ENCODE measurements at regions not wholly inside any gene's neighbourhood (a gene's known extent, or its start where the extent isn't known, plus 50 kb on each side); places are given as distances from the start of the nearest gene placed in this dataset.

GRCh38 chr6:27577922-27578321, 105.0 kb upstream of the ZNF184 start:
- Histone ChIP-seq H3K27me3 (no peaks in the 10 kb centered on the region), H3K4me3 (no peak overlapping the region), H3K9me3 (no peaks in the 10 kb centered on the region), H3K4me1 (no peaks in the 10 kb centered on the region), H3K27ac (no peak overlapping the region), H3K36me3 (no peaks in the 10 kb centered on the region)
- DNase-seq: no peak
- intact Hi-C loops (cut with DNase I; ENCODE audit: low total_unique reads): no loop called here
- TF ChIP-seq POLR2A (IDR thresholded peaks at IDR 0.05): no peak

GRCh38 chr6:27575594-27576361, 102.9 kb upstream of the ZNF184 start:
- intact Hi-C loops (cut with DNase I; ENCODE audit: low total_unique reads): no loop called here
- no peaks in the 10 kb centered on the region for H3K9me3 ChIP-seq
- no peak for DNase-seq
- H3K27me3 ChIP-seq: no peaks in the 10 kb centered on the region
- TF ChIP-seq CTCF (IDR thresholded peaks at IDR 0.05) (no peak), POLR2A (IDR thresholded peaks at IDR 0.05) (no peak)
- H3K36me3 ChIP-seq: no peaks in the 10 kb centered on the region
- H3K4me3 ChIP-seq: no peak overlapping the region
- no peaks in the 10 kb centered on the region for H3K4me1 ChIP-seq
- no peak overlapping the region for H3K27ac ChIP-seq

GRCh38 chr6:27568226-27568897, 95.5 kb upstream of the ZNF184 start:
- H3K4me1 ChIP-seq: no peaks in the 10 kb centered on the region
- H3K4me3 ChIP-seq: no peak overlapping the region
- no peak for DNase-seq
- intact Hi-C loops (cut with DNase I; ENCODE audit: low total_unique reads): no loop called here
- no peaks in the 10 kb centered on the region for H3K36me3 ChIP-seq
- H3K9me3 ChIP-seq: no peaks in the 10 kb centered on the region
- no peak overlapping the region for H3K27ac ChIP-seq
- no peak for TF ChIP-seq CTCF (IDR thresholded peaks at IDR 0.05)
- peaks cover 0 to 27% of the 10 kb centered on the region in 2 donors for H3K27me3 ChIP-seq

GRCh38 chr6:27565839-27566779, 93.2 kb upstream of the ZNF184 start:
- H3K9me3 ChIP-seq: no peaks in the 10 kb centered on the region
- no peak for TF ChIP-seq CTCF (IDR thresholded peaks at IDR 0.05)
- TF ChIP-seq POLR2A (IDR thresholded peaks at IDR 0.05): no peak
- no peak overlapping the region for H3K4me3 ChIP-seq
- peaks cover 0 to 36% of the 10 kb centered on the region in 2 donors for H3K27me3 ChIP-seq
- no peak overlapping the region for H3K27ac ChIP-seq
- no peaks in the 10 kb centered on the region for H3K4me1 ChIP-seq
- no peak for DNase-seq
- H3K36me3 ChIP-seq: no peaks in the 10 kb centered on the region
- intact Hi-C loops (cut with DNase I; ENCODE audit: low total_unique reads): no loop called here

GRCh38 chr6:27562027-27562410, 89.1 kb upstream of the ZNF184 start:
- Histone ChIP-seq H3K9me3 (no peaks in the 10 kb centered on the region), H3K27me3 (peaks cover 0 to 58% of the 10 kb centered on the region in 2 donors), H3K4me3 (no peak overlapping the region), H3K36me3 (no peaks in the 10 kb centered on the region), H3K27ac (no peak overlapping the region), H3K4me1 (no peaks in the 10 kb centered on the region)
- no peak for DNase-seq
- no peak for TF ChIP-seq CTCF (IDR thresholded peaks at IDR 0.05)
- no peak for TF ChIP-seq POLR2A (IDR thresholded peaks at IDR 0.05)
- intact Hi-C loops (cut with DNase I; ENCODE audit: low total_unique reads): no loop called here

Measured in uterus (tissue), 3 donors.